ENCODE measurements at regions not wholly inside any gene's neighbourhood (a gene's known extent, or its start where the extent isn't known, plus 50 kb on each side); places are given as distances from the start of the nearest gene placed in this dataset.

DNA sequence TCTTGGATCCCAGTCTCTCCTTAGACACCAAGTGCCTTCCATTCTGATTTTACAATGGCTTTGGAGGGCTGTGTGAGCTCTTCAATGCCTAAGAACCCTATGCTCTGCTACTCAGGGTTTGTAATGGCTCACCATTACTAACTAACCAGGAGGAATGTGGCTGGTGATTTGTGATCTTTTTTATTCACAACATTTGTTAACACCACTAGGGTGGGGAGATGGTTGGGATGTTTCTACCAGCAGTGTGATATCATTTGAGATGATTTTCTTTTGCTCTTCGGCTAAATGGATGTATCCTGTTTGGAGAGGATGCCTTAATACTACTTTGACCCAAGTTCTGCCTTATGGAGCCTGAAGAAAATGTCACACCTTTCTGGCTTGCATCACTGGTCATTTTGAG, 226.9 kb downstream of the MFSD1 start:
- TF ChIP-seq, protein P1, sequence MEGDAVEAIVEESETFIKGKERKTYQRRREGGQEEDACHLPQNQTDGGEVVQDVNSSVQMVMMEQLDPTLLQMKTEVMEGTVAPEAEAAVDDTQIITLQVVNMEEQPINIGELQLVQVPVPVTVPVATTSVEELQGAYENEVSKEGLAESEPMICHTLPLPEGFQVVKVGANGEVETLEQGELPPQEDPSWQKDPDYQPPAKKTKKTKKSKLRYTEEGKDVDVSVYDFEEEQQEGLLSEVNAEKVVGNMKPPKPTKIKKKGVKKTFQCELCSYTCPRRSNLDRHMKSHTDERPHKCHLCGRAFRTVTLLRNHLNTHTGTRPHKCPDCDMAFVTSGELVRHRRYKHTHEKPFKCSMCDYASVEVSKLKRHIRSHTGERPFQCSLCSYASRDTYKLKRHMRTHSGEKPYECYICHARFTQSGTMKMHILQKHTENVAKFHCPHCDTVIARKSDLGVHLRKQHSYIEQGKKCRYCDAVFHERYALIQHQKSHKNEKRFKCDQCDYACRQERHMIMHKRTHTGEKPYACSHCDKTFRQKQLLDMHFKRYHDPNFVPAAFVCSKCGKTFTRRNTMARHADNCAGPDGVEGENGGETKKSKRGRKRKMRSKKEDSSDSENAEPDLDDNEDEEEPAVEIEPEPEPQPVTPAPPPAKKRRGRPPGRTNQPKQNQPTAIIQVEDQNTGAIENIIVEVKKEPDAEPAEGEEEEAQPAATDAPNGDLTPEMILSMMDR (IDR thresholded peaks at IDR 0.05): no peak
- no peak for TF ChIP-seq EZH2 (IDR thresholded peaks at IDR 0.05)
